ENCODE measurements at regions not wholly inside any gene's neighbourhood (a gene's known extent, or its start where the extent isn't known, plus 50 kb on each side); places are given as distances from the start of the nearest gene placed in this dataset.
"Not testable (repeated sequence)": the region's sequence is repeated elsewhere in the genome, so short reads cannot be mapped to it uniquely, and the experiment has no call there.

- Mint-ChIP-seq H3K4me1 (no peaks in the 10 kb centered on the region), H3K27me3 (ENCODE audit: low read depth) (no peaks in the 10 kb centered on the region), H3K9me3 (peaks cover 3% of the 10 kb centered on the region), H3K4me3 (no peak overlapping the region), H3K27ac (ENCODE audit: unreplicated experiment) (no peak overlapping the region), H3K36me3 (ENCODE audit: low read depth) (peaks cover 5% of the 10 kb centered on the region)
- no peak for TF ChIP-seq CTCF (conservative IDR thresholded peaks at IDR 0.05)
- DNase-seq (ENCODE audit: low read depth, low spot score): no peak
These were observed 182.2 kb upstream of the TEX13C start for GRCh38 chrX:125137521-125137920.

GRCh38 chrX:125150231-125150630 is 169.4 kb upstream of the TEX13C start:
- no peak for DNase-seq (ENCODE audit: low read depth, low spot score)
- Mint-ChIP-seq H3K27ac (ENCODE audit: unreplicated experiment) (no peak overlapping the region), H3K27me3 (ENCODE audit: low read depth) (no peaks in the 10 kb centered on the region), H3K36me3 (ENCODE audit: low read depth) (peaks cover 5% of the 10 kb centered on the region), H3K4me1 (peaks cover 11% of the 10 kb centered on the region), H3K4me3 (no peak overlapping the region), H3K9me3 (no peaks in the 10 kb centered on the region)
- no peak for TF ChIP-seq CTCF (conservative IDR thresholded peaks at IDR 0.05)

- Mint-ChIP-seq H3K4me1 (peaks cover 11% of the 10 kb centered on the region), H3K27me3 (ENCODE audit: low read depth) (no peaks in the 10 kb centered on the region), H3K36me3 (ENCODE audit: low read depth) (peaks cover 5% of the 10 kb centered on the region), H3K27ac (ENCODE audit: unreplicated experiment) (no peak overlapping the region), H3K9me3 (no peaks in the 10 kb centered on the region), H3K4me3 (no peak overlapping the region)
- TF ChIP-seq CTCF (conservative IDR thresholded peaks at IDR 0.05): no peak
- DNase-seq (ENCODE audit: low read depth, low spot score): no peak
These were observed 168.5 kb upstream of the TEX13C start for GRCh38 chrX:125151146-125151545.

GRCh38 chrX:125152011-125152410 is 167.7 kb upstream of the TEX13C start:
- TF ChIP-seq CTCF (conservative IDR thresholded peaks at IDR 0.05): no peak
- H3K4me1 Mint-ChIP-seq: peaks cover 11% of the 10 kb centered on the region
- H3K4me3 Mint-ChIP-seq: no peak overlapping the region
- peaks cover 8% of the 10 kb centered on the region for H3K36me3 Mint-ChIP-seq (ENCODE audit: low read depth)
- H3K9me3 Mint-ChIP-seq: peaks cover 2% of the 10 kb centered on the region
- H3K27ac Mint-ChIP-seq (ENCODE audit: unreplicated experiment): no peak overlapping the region
- DNase-seq (ENCODE audit: low read depth, low spot score): no peak
- H3K27me3 Mint-ChIP-seq (ENCODE audit: low read depth): no peaks in the 10 kb centered on the region

GRCh38 chrX:125153621-125154020 is 166.1 kb upstream of the TEX13C start:
- Mint-ChIP-seq H3K4me1 (peaks cover 11% of the 10 kb centered on the region), H3K27ac (ENCODE audit: unreplicated experiment) (no peak overlapping the region), H3K9me3 (peaks cover 2% of the 10 kb centered on the region), H3K36me3 (ENCODE audit: low read depth) (peaks cover 11% of the 10 kb centered on the region), H3K4me3 (no peak overlapping the region), H3K27me3 (ENCODE audit: low read depth) (no peaks in the 10 kb centered on the region)
- no peak for DNase-seq (ENCODE audit: low read depth, low spot score)
- TF ChIP-seq CTCF (conservative IDR thresholded peaks at IDR 0.05): no peak

- Mint-ChIP-seq H3K36me3 (ENCODE audit: low read depth) (peaks cover 11% of the 10 kb centered on the region), H3K4me1 (peaks cover 11% of the 10 kb centered on the region)
- not testable (repeated sequence) for DNase-seq (ENCODE audit: low read depth, low spot score); H3K9me3 Mint-ChIP-seq; H3K27ac Mint-ChIP-seq (ENCODE audit: unreplicated experiment); H3K4me3 Mint-ChIP-seq; H3K27me3 Mint-ChIP-seq (ENCODE audit: low read depth)
These were observed 165.1 kb upstream of the TEX13C start for GRCh38 chrX:125154288-125155257.

- not testable (repeated sequence) for H3K27me3 Mint-ChIP-seq (ENCODE audit: low read depth); H3K4me3 Mint-ChIP-seq; DNase-seq (ENCODE audit: low read depth, low spot score); H3K27ac Mint-ChIP-seq (ENCODE audit: unreplicated experiment); H3K9me3 Mint-ChIP-seq
- peaks cover 11% of the 10 kb centered on the region for H3K4me1 Mint-ChIP-seq
- peaks cover 11% of the 10 kb centered on the region for H3K36me3 Mint-ChIP-seq (ENCODE audit: low read depth)
These were observed 164.2 kb upstream of the TEX13C start for GRCh38 chrX:125155296-125156033.

Data from neural crest cell (in vitro differentiated cells).